A673 (cell line): ENCODE measurements at regions not wholly inside any gene's neighbourhood (a gene's known extent, or its start where the extent isn't known, plus 50 kb on each side); places are given as distances from the start of the nearest gene placed in this dataset.

Source experiments
- CTCF ChIP-seq: fragments of 300-800, 200-600 bp; sonication (generic); conservative IDR thresholded peaks from 2 replicates; pipeline ENCODE4 v1.5.1; 2017; ENCODE audit warnings: low read depth, mild to moderate bottlenecking, antibody characterized with exemption, low read length, moderate library complexity, mixed read lengths
- EZH2 ChIP-seq: fragments of 200-600 bp; sonication (generic); IDR thresholded peaks from 2 replicates; pipeline ENCODE4 v1.6.1; 2017; ENCODE audit warnings: borderline replicate concordance, low read depth, mild to moderate bottlenecking, mixed read lengths, antibody characterized with exemption, low read length; ENCODE audit not compliant: poor library complexity, severe bottlenecking

- TF ChIP-seq CTCF = no peak
- TF ChIP-seq EZH2 = no peak
Measured at GRCh38 chr6:113362301-113363047, 494.7 kb upstream of the MARCKS start.
